DMS53 treated with DMSO at 0.1 percent for 48 hours (cell line): ENCODE measurements at regions not wholly inside any gene's neighbourhood (a gene's known extent, or its start where the extent isn't known, plus 50 kb on each side); places are given as distances from the start of the nearest gene placed in this dataset.

Source experiments
- DNase-seq: peaks from one replicate; lab custom pipeline; 2025; ENCODE audit not compliant: unreplicated experiment; lab: John Stamatoyannopoulos, UW

DNA sequence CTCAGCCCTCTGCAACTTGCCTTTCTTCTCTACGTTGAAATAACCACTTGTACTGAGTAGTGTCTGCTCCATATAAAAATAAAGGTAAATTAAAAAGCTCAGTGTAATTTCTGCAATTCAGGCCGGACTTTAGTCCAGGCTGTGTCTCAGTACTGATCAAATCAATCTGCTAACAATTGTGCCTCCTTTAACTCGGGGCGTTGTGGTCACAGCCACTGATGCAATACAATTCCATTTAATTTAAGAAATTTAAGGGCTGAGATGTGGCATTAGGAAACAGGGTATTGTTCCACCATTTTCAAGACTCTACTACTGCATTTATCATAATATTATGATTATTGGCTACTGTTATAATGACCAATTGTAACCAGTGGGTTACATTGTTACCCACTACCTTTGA, 60.0 kb upstream of the NPAS2 start:
- DNase-seq = no peak

DNA sequence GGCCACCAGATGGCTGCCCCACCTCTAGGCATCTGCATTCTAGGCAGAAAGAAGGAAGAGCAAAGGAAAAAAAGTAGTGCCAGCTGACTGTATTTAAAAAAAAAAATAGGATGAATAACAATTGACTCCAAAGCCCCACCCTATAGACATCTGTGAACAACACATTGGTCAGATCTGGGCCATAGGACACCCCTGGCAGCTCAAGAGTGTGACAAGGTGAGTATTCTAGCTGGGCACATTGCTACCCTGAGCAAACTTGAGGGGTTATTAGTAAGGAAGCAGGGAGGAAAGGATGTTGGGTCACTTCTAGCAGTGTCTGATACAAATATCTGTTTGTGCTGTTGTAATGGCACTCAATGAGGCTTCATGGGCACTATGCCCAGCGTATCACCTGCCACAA, 58.6 kb upstream of the NPAS2 start:
- DNase-seq = no peak

GRCh38 chr2:100764430-100764829, 55.5 kb upstream of the NPAS2 start:
- DNase-seq = no peak

- no peak for DNase-seq
Observed at GRCh38 chr2:100765481-100765880, 54.5 kb upstream of the NPAS2 start.

DNA sequence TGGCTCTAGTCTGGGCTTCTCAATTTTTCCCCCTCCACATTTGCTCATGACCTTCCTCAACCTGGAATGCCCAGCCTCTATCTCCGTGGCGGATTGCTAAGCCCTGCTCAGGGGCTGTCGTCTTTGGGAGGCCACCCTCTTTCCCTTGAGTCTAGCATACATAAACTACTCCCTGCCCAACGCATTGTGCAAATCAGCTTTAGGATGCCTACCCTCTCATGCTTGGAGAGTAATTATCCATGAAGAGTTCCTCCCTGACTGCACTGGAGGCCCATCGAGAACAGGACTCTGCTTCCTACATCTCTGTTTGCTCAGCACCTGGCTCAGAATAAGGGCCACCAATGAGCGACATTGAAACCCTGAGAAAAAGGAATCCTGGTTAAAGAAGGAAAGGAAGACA, 53.7 kb upstream of the NPAS2 start:
- no peak for DNase-seq

DNA sequence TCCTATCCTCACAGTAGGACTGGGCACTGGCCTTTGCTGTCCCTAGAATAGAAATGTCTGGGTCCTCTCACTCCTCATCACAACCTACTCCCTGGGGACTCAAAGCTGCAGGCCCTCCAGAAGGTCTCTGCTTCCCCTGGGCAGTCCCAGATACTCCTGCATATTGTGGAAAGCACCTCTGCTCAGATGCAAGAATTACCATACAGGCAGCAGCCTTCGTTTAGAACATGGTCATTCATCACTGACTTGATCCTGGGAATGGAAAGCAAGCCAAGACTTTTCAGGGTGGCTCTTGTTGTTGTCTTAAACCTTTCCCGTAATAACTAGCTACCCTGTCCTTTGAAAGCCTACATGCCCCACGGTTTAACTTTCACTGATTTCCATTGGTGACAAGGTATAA, 53.1 kb upstream of the NPAS2 start:
- DNase-seq = no peak

GRCh38 chr2:100767224-100767653, 52.7 kb upstream of the NPAS2 start:
- no peak for DNase-seq

DNA sequence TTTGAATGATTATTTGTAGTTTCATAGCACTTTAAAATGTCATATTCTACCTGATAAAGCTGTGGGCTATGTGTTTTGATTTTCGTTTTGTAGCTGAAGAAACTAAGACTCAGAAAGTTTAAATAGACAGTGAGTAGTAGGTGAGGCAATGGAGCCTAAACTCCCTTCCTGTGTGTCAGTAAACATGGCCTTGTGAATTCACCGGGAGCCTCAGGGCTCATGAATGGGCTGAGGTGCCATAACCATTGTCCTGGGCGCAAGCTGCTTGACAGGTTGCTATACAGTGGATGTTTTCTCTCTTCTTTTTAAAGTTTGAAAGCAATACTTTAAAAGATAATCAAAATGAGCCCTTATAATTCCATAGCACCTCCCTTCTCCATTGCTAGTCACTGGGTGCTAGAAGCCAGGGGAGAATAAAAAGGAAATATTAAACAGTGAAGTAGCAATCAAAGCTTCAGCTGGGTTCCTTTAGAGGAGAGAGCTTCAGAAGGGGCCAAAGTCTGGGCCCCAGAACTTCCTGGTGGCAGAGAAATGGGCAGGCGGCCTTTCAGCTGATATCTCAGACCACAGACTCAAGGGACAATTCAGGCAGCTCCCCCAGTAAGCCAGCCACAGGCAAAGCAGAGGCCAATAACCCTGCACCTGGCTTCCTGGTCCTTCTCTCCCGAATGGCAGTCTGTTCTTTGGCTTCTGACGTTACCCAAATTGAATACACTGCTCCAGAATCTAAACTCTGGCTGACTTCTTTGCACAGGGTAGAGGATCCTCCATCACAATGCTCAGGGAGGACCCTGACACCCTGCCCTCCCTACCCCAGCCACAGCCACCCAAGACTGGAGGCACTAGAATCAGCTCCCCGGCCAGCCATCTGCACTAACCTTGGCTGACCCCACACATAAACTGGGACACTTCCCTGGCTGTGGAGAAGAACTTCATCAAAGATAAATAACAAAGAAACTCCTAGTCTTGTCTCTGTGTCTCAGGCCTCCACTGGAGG, 51.8 kb upstream of the NPAS2 start:
- no peak for DNase-seq
